G401 (cell line): ENCODE measurements at regions not wholly inside any gene's neighbourhood (a gene's known extent, or its start where the extent isn't known, plus 50 kb on each side); places are given as distances from the start of the nearest gene placed in this dataset.
"Not testable (repeated sequence)": the region's sequence is repeated elsewhere in the genome, so short reads cannot be mapped to it uniquely, and the experiment has no call there.

Source experiments
- DNase-seq: peaks from one replicate; pipeline ENCODE4 v3.0.0-alpha.2; 2015; ENCODE audit warnings: low spot score
- in situ Hi-C: cut with HindIII; loops from 2 replicates; pipeline ENCODE4 v1.10.0; 2016; ENCODE audit warnings: low sequenced_read_pairs, mixed read lengths

GRCh38 chr22:48835364-48835763, 992.3 kb downstream of the BRD1 start:
- in situ Hi-C loops, result no loop called here
- DNase-seq, result no peak

GRCh38 chr22:48834404-48834803, 993.3 kb downstream of the BRD1 start:
- in situ Hi-C loops, result no loop called here
- no peak for DNase-seq

- no peak for DNase-seq
These were observed 995.1 kb downstream of the BRD1 start for GRCh38 chr22:48832592-48832991.

GRCh38 chr22:48829908-48830307, 997.8 kb downstream of the BRD1 start:
- no peak for DNase-seq
- in situ Hi-C loops, result no loop called here

More at GRCh38 chr22:48832592-48832991, 995.1 kb downstream of the BRD1 start:
- in situ Hi-C loops, result no loop called here

GRCh38 chr22:48828688-48829087, 999.0 kb downstream of the BRD1 start:
- DNase-seq, result no peak
- in situ Hi-C loops, result no loop called here

- in situ Hi-C loops, result no loop called here
- no peak for DNase-seq
These were observed 999.6 kb downstream of the BRD1 start for GRCh38 chr22:48827904-48828555.

GRCh38 chr22:48827268-48827846, 1000.3 kb downstream of the BRD1 start:
- no peak for DNase-seq

GRCh38 chr22:48826546-48826945, 1001.1 kb downstream of the BRD1 start:
- in situ Hi-C loops, result no loop called here
- DNase-seq, result no peak

More at GRCh38 chr22:48827268-48827846, 1000.3 kb downstream of the BRD1 start:
- in situ Hi-C loops, result no loop called here

- in situ Hi-C loops, result no loop called here
- DNase-seq, result no peak
These were observed 1001.7 kb downstream of the BRD1 start for GRCh38 chr22:48825802-48826520.

GRCh38 chr22:48824712-48825651, 1002.7 kb downstream of the BRD1 start:
- in situ Hi-C loops, result no loop called here
- DNase-seq, result no peak

- no peak for DNase-seq
- in situ Hi-C loops, result no loop called here
These were observed 1003.7 kb downstream of the BRD1 start for GRCh38 chr22:48823941-48824340.

- DNase-seq, result no peak
These were observed 1005.1 kb downstream of the BRD1 start for GRCh38 chr22:48822278-48823233.

GRCh38 chr22:48821727-48822126, 1005.9 kb downstream of the BRD1 start:
- in situ Hi-C loops, result no loop called here
- DNase-seq, result no peak

More at GRCh38 chr22:48822278-48823233, 1005.1 kb downstream of the BRD1 start:
- in situ Hi-C loops, result no loop called here

GRCh38 chr22:48821346-48821690, 1006.4 kb downstream of the BRD1 start:
- in situ Hi-C loops, result no loop called here
- no peak for DNase-seq

- in situ Hi-C loops, result no loop called here
- DNase-seq, result no peak
These were observed 1007.0 kb downstream of the BRD1 start for GRCh38 chr22:48820481-48821345.

- DNase-seq, result no peak
- in situ Hi-C loops, result no loop called here
These were observed 1007.7 kb downstream of the BRD1 start for GRCh38 chr22:48819961-48820360.

GRCh38 chr22:48819232-48819631, 1008.4 kb downstream of the BRD1 start:
- DNase-seq, result no peak
- in situ Hi-C loops, result no loop called here

GRCh38 chr22:48817491-48817890, 1010.2 kb downstream of the BRD1 start:
- DNase-seq, in situ Hi-C loops: not testable (repeated sequence)
